Hepatocyte (in vitro differentiated cells): ENCODE measurements at regions not wholly inside any gene's neighbourhood (a gene's known extent, or its start where the extent isn't known, plus 50 kb on each side); places are given as distances from the start of the nearest gene placed in this dataset.

Experiments used
- CTCF ChIP-seq: fragments of 200-600 bp; sonication (generic); IDR thresholded peaks from 2 replicates; pipeline ENCODE4 v1.5.1; 2016; ENCODE audit warnings: antibody characterized with exemption, mild to moderate bottlenecking; ENCODE audit not compliant: poor library complexity
- EZH2 ChIP-seq: fragments of 200-600 bp; sonication (generic); IDR thresholded peaks from 2 replicates; pipeline ENCODE4 v1.6.1; 2016; ENCODE audit warnings: antibody characterized with exemption, mild to moderate bottlenecking, borderline replicate concordance

GRCh38 chr4:71683309-71683708 lies 100.6 kb downstream of the GC start:
- TF ChIP-seq EZH2 (no peak), CTCF (no peak)
